GM06990 (cell line): ENCODE measurements at regions not wholly inside any gene's neighbourhood (a gene's known extent, or its start where the extent isn't known, plus 50 kb on each side); places are given as distances from the start of the nearest gene placed in this dataset.

Experiments
- DNase-seq: peaks from one replicate; pipeline ENCODE4 v3.0.0-alpha.2; 2011; ENCODE audit not compliant: insufficient read length; ENCODE audit errors: extremely low read depth
- H3K27me3 ChIP-seq: replicated peaks from 2 replicates; pipeline ENCODE4 v1.6.0; 2011; ENCODE audit warnings: low read length; ENCODE audit not compliant: control insufficient read depth, insufficient read depth
- H3K36me3 ChIP-seq: 2 replicates; pipeline ENCODE4 v1.5.1; 2011; ENCODE audit warnings: low read length; ENCODE audit not compliant: control insufficient read depth, insufficient read depth
- H3K4me3 ChIP-seq: replicated peaks from 2 replicates; pipeline ENCODE4 v1.5.1; 2011; ENCODE audit warnings: low read depth, mild to moderate bottlenecking, control low read depth, low read length
- CTCF ChIP-seq: IDR thresholded peaks from 2 replicates; pipeline ENCODE4 v1.5.1; 2011; ENCODE audit warnings: low read length, control low read depth, mild to moderate bottlenecking, inconsistent platforms; ENCODE audit not compliant: insufficient read depth, poor library complexity, severe bottlenecking

GRCh38 chr1:99496067-99496466, 149.8 kb upstream of the PALMD start:
- no peaks in the 10 kb centered on the region for H3K36me3 ChIP-seq
- no peaks in the 10 kb centered on the region for H3K27me3 ChIP-seq
- no peak for TF ChIP-seq CTCF
- H3K4me3 ChIP-seq: no peak overlapping the region
- DNase-seq: no peak

- DNase-seq: no peak
- no peak for TF ChIP-seq CTCF
- Histone ChIP-seq H3K4me3 (no peak overlapping the region), H3K36me3 (no peaks in the 10 kb centered on the region), H3K27me3 (no peaks in the 10 kb centered on the region)
Observed at GRCh38 chr1:99497690-99498089, 148.2 kb upstream of the PALMD start.

- DNase-seq: no peak
- Histone ChIP-seq H3K4me3 (no peak overlapping the region), H3K36me3 (no peaks in the 10 kb centered on the region), H3K27me3 (no peaks in the 10 kb centered on the region)
- no peak for TF ChIP-seq CTCF
Observed at GRCh38 chr1:99500541-99500940, 145.4 kb upstream of the PALMD start.

GRCh38 chr1:99501871-99502270, 144.0 kb upstream of the PALMD start:
- no peaks in the 10 kb centered on the region for H3K36me3 ChIP-seq
- TF ChIP-seq CTCF: no peak
- DNase-seq: no peak
- no peaks in the 10 kb centered on the region for H3K27me3 ChIP-seq
- H3K4me3 ChIP-seq: no peak overlapping the region

- Histone ChIP-seq H3K36me3 (no peaks in the 10 kb centered on the region), H3K27me3 (no peaks in the 10 kb centered on the region), H3K4me3 (no peak overlapping the region)
- no peak for DNase-seq
- no peak for TF ChIP-seq CTCF
Observed at GRCh38 chr1:99502400-99502799, 143.5 kb upstream of the PALMD start.

GRCh38 chr1:99503276-99503747, 142.6 kb upstream of the PALMD start:
- no peak for TF ChIP-seq CTCF
- H3K4me3 ChIP-seq: no peak overlapping the region
- no peaks in the 10 kb centered on the region for H3K27me3 ChIP-seq
- DNase-seq: no peak
- H3K36me3 ChIP-seq: no peaks in the 10 kb centered on the region
